NCI-H187 treated with DMSO at 0.1 percent for 48 hours (cell line): ENCODE measurements at regions not wholly inside any gene's neighbourhood (a gene's known extent, or its start where the extent isn't known, plus 50 kb on each side); places are given as distances from the start of the nearest gene placed in this dataset.

Source experiments
- DNase-seq: peaks from one replicate; lab custom pipeline; 2025; lab: John Stamatoyannopoulos, UW

DNA sequence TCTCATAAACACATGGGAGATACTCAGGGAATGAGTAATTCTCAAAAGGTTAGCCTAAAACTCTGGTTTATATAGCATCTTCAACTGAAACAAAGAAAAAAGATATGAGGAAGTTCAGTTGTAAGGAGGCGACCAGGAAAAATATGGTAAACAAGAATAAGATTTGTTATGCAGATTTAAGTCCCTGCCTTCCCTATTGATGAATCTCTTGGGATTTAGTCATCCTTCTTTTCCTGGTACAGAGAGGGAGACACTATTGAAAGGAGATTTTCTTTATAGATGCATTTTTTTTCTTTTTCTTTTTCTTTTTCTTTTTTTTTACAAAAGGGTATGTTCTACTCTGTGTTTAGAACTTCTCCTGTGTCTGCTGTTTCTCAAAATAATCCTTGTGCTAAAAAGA is 557.5 kb downstream of the DNAJB9 start:
- DNase-seq, result no peak

GRCh38 chr7:109131141-109131540 is 561.5 kb downstream of the DNAJB9 start:
- no peak for DNase-seq

DNA sequence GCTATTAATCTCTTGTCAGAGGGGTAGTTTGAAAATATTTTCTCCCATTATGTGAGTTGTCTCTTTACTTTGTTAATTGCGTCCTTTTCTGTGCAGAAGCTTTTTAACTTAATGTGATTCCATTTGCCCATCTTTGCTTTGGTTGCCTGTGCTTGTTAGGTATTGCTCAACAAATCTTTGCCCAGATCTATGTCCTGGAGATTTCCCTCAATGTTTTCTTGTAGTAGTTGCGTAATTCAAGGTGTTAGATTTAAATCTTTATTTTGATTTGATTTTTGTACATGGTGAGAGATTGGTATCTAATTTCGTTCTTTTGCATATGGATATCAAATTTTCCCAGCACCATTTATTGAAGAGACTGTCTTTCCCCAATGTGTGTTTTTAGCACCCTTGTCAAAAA is 567.2 kb downstream of the DNAJB9 start:
- no peak for DNase-seq

DNA sequence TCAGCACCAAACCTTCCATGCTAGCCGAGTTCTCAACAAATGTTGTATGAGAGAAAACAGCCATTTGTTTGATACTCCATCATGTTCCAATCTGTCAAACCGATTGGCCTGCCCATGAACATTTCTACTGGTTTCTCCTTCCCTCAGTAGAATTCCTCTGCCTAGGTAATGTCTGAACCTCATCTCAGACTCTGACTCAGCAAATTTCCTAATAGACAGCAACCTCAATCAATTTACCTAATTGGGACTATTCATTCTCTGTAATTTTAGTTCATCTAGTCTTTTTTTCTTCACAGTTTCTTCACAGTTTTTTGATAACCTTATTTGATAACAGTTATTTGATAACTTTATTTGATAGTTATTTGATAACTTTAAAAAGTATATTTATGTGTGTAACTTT is 585.1 kb downstream of the DNAJB9 start:
- DNase-seq, result no peak

DNA sequence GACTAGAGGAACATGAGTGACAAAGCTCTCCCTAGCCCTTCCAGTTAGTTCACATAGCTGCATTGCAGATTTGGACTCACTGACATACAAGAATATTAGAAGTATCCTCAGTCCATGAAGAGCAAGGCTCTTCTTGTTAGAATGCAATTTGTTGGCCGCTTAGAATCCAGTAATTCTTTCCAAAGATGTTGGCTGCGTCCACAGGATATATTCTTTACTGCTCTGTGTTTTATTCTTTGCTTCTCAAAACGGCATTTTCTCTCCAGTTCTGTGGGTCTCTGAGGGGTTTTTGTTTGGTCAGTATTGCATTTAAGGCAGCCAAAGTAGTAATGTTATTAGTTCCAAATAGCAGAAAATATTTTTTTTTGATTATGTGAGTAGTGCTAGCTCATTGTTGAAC is 588.6 kb downstream of the DNAJB9 start:
- no peak for DNase-seq

DNA sequence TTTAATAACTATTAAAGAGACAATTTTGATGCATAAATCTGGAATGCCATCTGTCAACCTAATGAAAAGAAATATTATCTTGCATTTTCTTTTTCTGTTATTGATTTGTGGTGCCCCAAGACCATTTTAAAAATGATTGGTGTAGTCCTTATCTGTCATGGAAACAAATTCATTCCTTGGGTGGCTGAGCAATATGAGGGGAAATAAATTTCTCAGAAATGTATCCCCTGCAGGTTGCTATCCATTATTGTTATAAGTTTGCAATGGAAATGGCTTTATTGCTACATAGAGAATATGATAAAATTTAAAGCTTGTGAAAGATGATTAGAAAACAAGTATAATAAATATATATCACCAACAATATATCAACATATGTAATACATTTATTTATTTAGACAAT is 607.0 kb downstream of the DNAJB9 start:
- no peak for DNase-seq

DNA sequence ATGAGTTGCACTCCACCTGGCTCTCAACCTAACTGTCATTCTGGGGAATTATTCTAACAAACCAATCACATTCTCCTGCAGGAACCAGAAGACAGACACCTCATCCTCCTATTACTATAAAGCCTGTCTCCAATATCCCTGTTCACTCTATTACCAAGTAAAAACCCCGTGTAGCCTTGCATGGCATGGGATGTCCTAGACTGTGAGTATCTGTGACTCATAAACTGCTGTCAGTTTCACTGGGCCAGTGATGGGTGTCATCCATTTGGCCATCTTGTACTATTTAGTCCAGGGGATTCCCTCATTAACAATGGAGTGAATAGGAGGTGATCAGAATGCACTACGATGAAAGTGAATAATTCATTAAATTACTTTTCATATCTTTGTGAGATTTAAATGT is 608.7 kb downstream of the DNAJB9 start:
- DNase-seq, result no peak

DNA sequence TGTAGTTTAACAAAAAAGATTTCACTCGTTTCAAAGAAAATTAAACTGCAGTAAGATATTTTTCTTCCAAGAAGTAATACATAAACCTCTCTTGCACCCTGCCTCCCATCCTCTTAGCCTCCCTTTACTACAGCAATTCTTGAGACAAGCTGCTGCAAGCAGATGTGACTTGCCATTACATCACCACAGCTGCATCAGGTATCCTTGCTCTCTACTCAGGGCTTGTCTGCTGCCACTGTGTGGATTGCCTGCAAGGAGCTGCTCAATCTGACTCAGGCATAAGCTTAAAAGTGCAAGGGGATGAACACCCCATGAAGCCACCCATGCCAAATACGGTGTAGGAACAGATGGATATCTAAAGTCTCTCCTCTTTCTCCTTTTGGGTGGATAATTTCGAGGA is 609.9 kb downstream of the DNAJB9 start:
- DNase-seq, result no peak

DNA sequence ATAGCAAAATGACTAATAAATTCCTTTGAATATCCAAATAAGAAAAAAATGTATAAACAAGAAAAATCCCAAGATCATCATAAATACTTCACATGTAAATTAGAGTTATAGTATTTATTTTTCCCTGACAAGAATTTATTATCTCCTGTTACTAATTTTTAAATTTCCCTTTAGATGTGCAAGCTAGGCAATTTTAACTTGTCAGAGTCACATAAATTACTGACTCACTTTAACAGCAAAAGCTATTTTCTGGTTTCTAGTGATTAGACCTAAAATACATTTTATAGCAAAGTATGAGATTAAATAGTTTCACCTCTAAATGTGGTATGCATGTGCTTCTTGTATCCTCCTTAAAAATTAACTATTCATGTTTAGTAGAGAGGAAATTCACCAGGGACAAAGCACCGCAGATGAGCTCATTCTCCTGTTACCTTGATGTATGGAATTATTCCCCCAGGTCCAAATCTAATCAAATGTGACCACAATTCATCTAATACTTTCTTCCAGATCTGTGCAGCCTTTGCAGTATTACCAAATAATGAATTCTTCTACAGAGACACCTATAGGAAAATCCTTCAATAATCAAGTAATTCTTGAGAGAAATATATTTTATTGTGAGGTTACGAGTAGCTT is 621.2 kb downstream of the DNAJB9 start:
- DNase-seq, result no peak

- no peak for DNase-seq
Observed at GRCh38 chr7:109206196-109206595, 636.5 kb downstream of the DNAJB9 start.

DNA sequence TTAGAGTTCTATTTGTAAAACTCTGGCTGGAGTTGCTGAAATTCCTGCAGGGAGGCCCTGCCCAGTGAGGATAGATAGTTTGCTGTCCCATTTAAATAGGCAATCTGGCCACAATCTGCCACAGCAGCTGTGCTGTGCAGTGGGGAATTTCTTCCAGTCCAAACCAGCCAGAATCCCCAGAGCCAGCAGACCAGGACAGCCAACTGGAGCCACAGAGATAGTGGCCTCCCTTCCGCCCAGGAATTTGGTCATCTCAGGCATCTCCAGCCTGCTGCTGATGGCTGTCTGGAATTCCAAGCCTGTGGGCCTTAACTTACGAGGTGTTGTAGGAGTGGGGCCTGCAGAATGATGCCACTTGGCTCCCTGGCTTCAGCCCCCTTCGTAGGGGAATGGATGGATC is 643.4 kb downstream of the DNAJB9 start:
- no peak for DNase-seq

- DNase-seq, result no peak
Observed at GRCh38 chr7:109215341-109215740, 645.7 kb downstream of the DNAJB9 start.

- no peak for DNase-seq
Observed at GRCh38 chr7:109224100-109224499, 654.4 kb downstream of the DNAJB9 start.

DNA sequence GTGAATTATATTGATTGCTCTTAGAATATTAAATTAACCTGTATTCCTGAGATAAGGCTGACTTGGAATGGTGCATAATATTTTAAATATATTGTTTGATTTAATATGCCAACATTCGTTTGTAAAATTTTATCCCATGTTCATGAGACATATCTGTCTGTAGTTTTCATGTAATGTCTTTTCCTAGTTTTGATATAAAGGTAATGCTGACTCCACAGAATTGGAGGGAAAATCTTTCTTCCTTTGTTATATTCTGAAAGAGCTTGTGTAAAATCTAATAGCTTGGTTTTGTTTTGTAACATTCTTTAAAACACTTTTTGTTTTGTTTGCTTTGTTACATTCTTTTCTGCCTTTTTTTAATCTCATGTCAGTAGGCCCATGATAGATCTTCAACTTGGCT is 657.0 kb downstream of the DNAJB9 start:
- DNase-seq, result no peak

GRCh38 chr7:109235316-109235715 is 665.6 kb downstream of the DNAJB9 start:
- no peak for DNase-seq

- no peak for DNase-seq
Observed at GRCh38 chr7:109246330-109247077, 676.8 kb downstream of the DNAJB9 start.

GRCh38 chr7:109256762-109257560 is 687.3 kb downstream of the DNAJB9 start:
- DNase-seq, result no peak

GRCh38 chr7:109259151-109259550 is 689.5 kb downstream of the DNAJB9 start:
- DNase-seq, result no peak

DNA sequence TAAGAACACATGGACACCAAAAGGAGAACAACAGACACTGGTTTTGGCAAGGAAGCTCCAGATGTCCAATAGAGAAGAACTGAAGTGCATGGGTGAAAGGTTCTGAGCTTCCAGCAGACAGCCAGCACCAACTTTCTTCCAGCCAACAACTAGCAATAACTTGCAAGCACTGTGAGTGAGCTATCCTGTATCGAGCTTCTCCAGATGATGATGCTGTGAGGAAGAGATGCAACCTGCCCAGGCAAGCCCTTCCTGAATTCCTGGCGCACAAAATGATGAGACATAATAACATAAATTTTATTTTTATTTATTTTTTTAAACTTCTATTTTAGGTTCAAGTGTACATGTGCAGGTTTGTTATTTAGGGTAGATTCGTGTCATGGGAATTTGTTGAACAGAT is 692.1 kb downstream of the DNAJB9 start:
- DNase-seq, result no peak

DNA sequence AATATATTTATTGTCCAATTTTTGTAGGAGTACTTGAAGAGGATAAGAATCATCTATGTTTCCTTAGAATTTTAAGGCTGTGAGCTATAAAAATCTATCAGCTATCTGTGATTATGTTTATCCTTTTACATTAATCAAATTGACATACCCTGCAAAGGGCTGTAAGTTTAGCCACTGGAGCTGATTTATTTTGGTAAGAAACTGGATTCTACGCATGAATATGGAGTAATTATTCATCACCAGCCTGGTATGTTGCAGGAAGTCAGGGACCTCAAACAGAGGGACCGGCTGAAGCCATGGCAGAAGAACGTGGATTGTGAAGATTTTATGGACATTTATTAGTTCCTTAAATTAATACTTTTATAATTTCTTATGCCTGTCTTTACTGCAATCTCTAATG is 696.9 kb downstream of the DNAJB9 start:
- no peak for DNase-seq

DNA sequence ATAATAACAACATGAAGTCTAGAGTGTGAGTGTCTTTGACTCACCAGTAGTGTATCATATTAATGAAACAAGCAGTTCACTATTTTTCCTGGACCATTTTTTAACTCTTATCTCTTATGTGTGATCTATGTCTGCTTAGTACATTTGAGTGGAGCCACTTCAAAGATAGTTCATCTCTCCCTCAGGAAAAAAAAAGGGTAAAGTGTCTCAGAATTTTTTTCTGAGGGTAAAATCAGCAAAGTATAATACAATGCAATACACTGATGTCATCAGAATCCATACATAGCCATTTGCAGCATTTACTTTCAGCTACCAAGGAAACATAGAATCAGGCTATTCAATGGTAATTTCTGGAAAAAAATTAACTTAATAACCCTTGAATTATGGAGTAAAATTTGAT is 706.7 kb downstream of the DNAJB9 start:
- DNase-seq, result no peak

DNA sequence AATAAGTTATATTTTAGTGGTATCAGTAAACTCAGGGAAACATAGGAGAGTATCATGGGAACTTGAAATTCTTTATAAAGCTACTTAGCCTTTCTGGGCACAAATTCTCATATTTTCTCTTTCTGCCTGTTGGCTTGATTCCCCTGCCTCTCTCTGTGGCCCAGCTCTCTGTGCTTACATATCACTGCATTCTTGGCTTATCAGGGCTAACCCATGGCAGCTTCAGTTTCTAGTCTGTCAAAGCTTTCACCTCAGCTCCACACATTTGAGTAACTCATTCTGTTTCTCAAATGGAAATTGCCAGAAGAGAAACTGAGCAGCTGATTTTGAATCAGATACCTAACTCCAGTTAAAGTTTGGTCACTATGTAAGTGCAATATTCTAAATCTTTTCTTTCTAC is 713.1 kb downstream of the DNAJB9 start:
- no peak for DNase-seq

DNA sequence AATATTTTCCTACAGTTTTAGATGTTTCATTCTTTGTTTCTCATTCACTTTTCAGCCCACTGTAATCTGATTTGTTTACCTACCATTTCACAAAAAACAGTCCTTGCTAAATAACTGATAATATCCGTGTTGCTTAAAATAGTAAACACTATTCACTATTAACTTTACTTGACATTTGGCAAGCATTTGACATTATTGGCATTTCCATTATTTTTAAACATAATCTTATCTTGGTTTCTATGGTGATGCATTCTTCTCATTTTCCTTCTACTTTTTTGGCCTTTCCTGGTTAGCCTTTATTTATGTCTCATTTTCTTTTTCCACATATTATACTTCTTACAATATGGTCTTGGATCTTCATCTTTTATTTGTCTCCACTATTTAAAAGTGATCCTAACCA is 715.3 kb downstream of the DNAJB9 start:
- no peak for DNase-seq
